Naive thymus-derived CD8-positive, alpha-beta T cell (primary cell): ENCODE measurements at regions not wholly inside any gene's neighbourhood (a gene's known extent, or its start where the extent isn't known, plus 50 kb on each side); places are given as distances from the start of the nearest gene placed in this dataset.

Experiments used
- ATAC-seq, 2 donors: fragments of 150-1000 bp; cut with Tn5 transposase in 1 of 2; sonication (Bioruptor Pico), chemical (Tn5 transposase) in 1 of 2; 1 replicate in 1 of 2; 2 replicates in 1 of 2; pipeline ENCODE4 v1.10.0; 2021; ENCODE audit warnings: mild to moderate bottlenecking in 2 of 2, moderate library complexity in 2 of 2
- POLR2A ChIA-PET: fragments of 350-600 bp; sonication (Branson Sonifier 250); formaldehyde crosslinking; loops from one replicate; lab custom pipeline; 2021; ENCODE audit warnings: antibody characterized with exemption; lab: Charles Lee
- DNase-seq, 10 donors: peaks; one replicate each; pipeline versions ENCODE4 v3.0.0 to v3.0.0-alpha.2; 2020 to 2022
- H3K27ac Mint-ChIP-seq, 10 donors: one replicate each; pipeline ENCODE4 v1.8.0; 2020 to 2022; ENCODE audit warnings: mild to moderate bottlenecking in 10 of 10, mixed read lengths in 10 of 10, moderate library complexity in 4 of 10, inconsistent platforms in 1 of 10
- H3K27me3 Mint-ChIP-seq, 5 donors: one replicate each; pipeline ENCODE4 v1.8.0; 2021 to 2022; ENCODE audit warnings: mixed read lengths in 5 of 5
- H3K36me3 Mint-ChIP-seq, 3 donors: one replicate each; pipeline ENCODE4 v1.8.0; 2020 to 2022; ENCODE audit warnings: mixed read lengths in 3 of 3, mild to moderate bottlenecking in 2 of 3, inconsistent platforms in 1 of 3
- H3K4me1 Mint-ChIP-seq, 4 donors: one replicate each; pipeline ENCODE4 v1.8.0; 2021 to 2022; ENCODE audit warnings: mixed read lengths in 4 of 4
- H3K4me3 Mint-ChIP-seq, 10 donors: one replicate each; pipeline ENCODE4 v1.8.0; 2020 to 2022; ENCODE audit warnings: mild to moderate bottlenecking in 10 of 10, mixed read lengths in 10 of 10, moderate library complexity in 6 of 10, inconsistent platforms in 1 of 10
- H3K9me3 Mint-ChIP-seq, 9 donors: one replicate each; pipeline ENCODE4 v1.8.0; 2020 to 2022; ENCODE audit warnings: mixed read lengths in 9 of 9, mild to moderate bottlenecking in 3 of 9, inconsistent platforms in 1 of 9, moderate library complexity in 1 of 9

- H3K9me3 Mint-ChIP-seq = no peaks in the 10 kb centered on the region
- H3K27me3 Mint-ChIP-seq = peaks cover 5 to 12% (median 9%) of the 10 kb centered on the region in 5 donors
Measured at GRCh38 chr15:62895905-62896316, 146.6 kb upstream of the TPM1 start.

GRCh38 chr15:62896380-62896866 lies 146.1 kb upstream of the TPM1 start:
- Mint-ChIP-seq H3K4me3 (no peak overlapping the region), H3K27me3 (peaks cover 5 to 9% (median 8%) of the 10 kb centered on the region in 5 donors), H3K4me1 (no peaks in the 10 kb centered on the region), H3K9me3 (no peaks in the 10 kb centered on the region), H3K36me3 (no peaks in the 10 kb centered on the region), H3K27ac (no peak overlapping the region)
- POLR2A ChIA-PET = no interaction called here
- DNase-seq (no peak), ATAC-seq (no peak)

More at GRCh38 chr15:62895905-62896316, 146.6 kb upstream of the TPM1 start:
- DNase-seq (no peak), ATAC-seq (no peak)
- no peaks in the 10 kb centered on the region for H3K4me1 Mint-ChIP-seq
- no peak overlapping the region for H3K27ac Mint-ChIP-seq
- H3K4me3 Mint-ChIP-seq = no peak overlapping the region
- POLR2A ChIA-PET = no interaction called here
- H3K36me3 Mint-ChIP-seq = no peaks in the 10 kb centered on the region

GRCh38 chr15:62896969-62897486 lies 145.5 kb upstream of the TPM1 start:
- Mint-ChIP-seq H3K36me3 (no peaks in the 10 kb centered on the region), H3K4me1 (no peaks in the 10 kb centered on the region), H3K9me3 (no peaks in the 10 kb centered on the region), H3K27ac (no peak overlapping the region), H3K4me3 (no peak overlapping the region), H3K27me3 (peaks cover 5 to 9% (median 8%) of the 10 kb centered on the region in 5 donors)
- no peak for ATAC-seq
- no peak for DNase-seq
- POLR2A ChIA-PET = no interaction called here

GRCh38 chr15:62897634-62898033 lies 144.9 kb upstream of the TPM1 start:
- DNase-seq (no peak), ATAC-seq (no peak)
- peaks cover 5 to 9% (median 8%) of the 10 kb centered on the region in 5 donors for H3K27me3 Mint-ChIP-seq
- no peaks in the 10 kb centered on the region for H3K9me3 Mint-ChIP-seq
- no peak overlapping the region for H3K27ac Mint-ChIP-seq
- POLR2A ChIA-PET = no interaction called here
- H3K36me3 Mint-ChIP-seq = no peaks in the 10 kb centered on the region
- H3K4me3 Mint-ChIP-seq = no peak overlapping the region
- no peaks in the 10 kb centered on the region for H3K4me1 Mint-ChIP-seq

- no peaks in the 10 kb centered on the region for H3K9me3 Mint-ChIP-seq
- DNase-seq (no peak), ATAC-seq (no peak)
- H3K36me3 Mint-ChIP-seq = no peaks in the 10 kb centered on the region
- no peaks in the 10 kb centered on the region for H3K4me1 Mint-ChIP-seq
- H3K4me3 Mint-ChIP-seq = no peak overlapping the region
- no peak overlapping the region for H3K27ac Mint-ChIP-seq
- POLR2A ChIA-PET = no interaction called here
- H3K27me3 Mint-ChIP-seq = peaks cover 5 to 9% (median 6%) of the 10 kb centered on the region in 5 donors
Measured at GRCh38 chr15:62899090-62899493, 143.5 kb upstream of the TPM1 start.

- DNase-seq = no peak
- Mint-ChIP-seq H3K27ac (no peak overlapping the region), H3K4me1 (no peaks in the 10 kb centered on the region), H3K9me3 (no peaks in the 10 kb centered on the region), H3K36me3 (no peaks in the 10 kb centered on the region), H3K4me3 (no peak overlapping the region), H3K27me3 (peaks cover 5 to 9% (median 6%) of the 10 kb centered on the region in 5 donors)
- POLR2A ChIA-PET = no interaction called here
- ATAC-seq = no peak
Measured at GRCh38 chr15:62900071-62900802, 142.3 kb upstream of the TPM1 start.

- no peak for DNase-seq
- POLR2A ChIA-PET = no interaction called here
- Mint-ChIP-seq H3K36me3 (no peaks in the 10 kb centered on the region), H3K9me3 (no peaks in the 10 kb centered on the region), H3K4me1 (no peaks in the 10 kb centered on the region), H3K27ac (no peak overlapping the region), H3K27me3 (peaks cover 5 to 9% (median 5%) of the 10 kb centered on the region in 5 donors), H3K4me3 (no peak overlapping the region)
- no peak for ATAC-seq
Measured at GRCh38 chr15:62901087-62901486, 141.5 kb upstream of the TPM1 start.

GRCh38 chr15:62901909-62902546 lies 140.5 kb upstream of the TPM1 start:
- peaks cover 5 to 8% (median 5%) of the 10 kb centered on the region in 5 donors for H3K27me3 Mint-ChIP-seq
- H3K4me1 Mint-ChIP-seq = no peaks in the 10 kb centered on the region
- H3K9me3 Mint-ChIP-seq = no peaks in the 10 kb centered on the region
- POLR2A ChIA-PET = no interaction called here
- ATAC-seq = no peak
- H3K4me3 Mint-ChIP-seq = no peak overlapping the region
- no peaks in the 10 kb centered on the region for H3K36me3 Mint-ChIP-seq
- DNase-seq = no peak
- no peak overlapping the region for H3K27ac Mint-ChIP-seq

- no peak for ATAC-seq
- no peaks in the 10 kb centered on the region for H3K9me3 Mint-ChIP-seq
- H3K4me3 Mint-ChIP-seq = no peak overlapping the region
Measured at GRCh38 chr15:62902821-62903220, 139.7 kb upstream of the TPM1 start.

GRCh38 chr15:62903437-62903836 lies 139.1 kb upstream of the TPM1 start:
- no peaks in the 10 kb centered on the region for H3K4me1 Mint-ChIP-seq
- no peaks in the 10 kb centered on the region for H3K9me3 Mint-ChIP-seq
- H3K4me3 Mint-ChIP-seq = no peak overlapping the region
- ATAC-seq (no peak), DNase-seq (no peak)
- H3K36me3 Mint-ChIP-seq = no peaks in the 10 kb centered on the region
- H3K27me3 Mint-ChIP-seq = peaks cover 0 to 2% (median 0%) of the 10 kb centered on the region in 5 donors
- H3K27ac Mint-ChIP-seq = no peak overlapping the region
- POLR2A ChIA-PET = no interaction called here

More at GRCh38 chr15:62902821-62903220, 139.7 kb upstream of the TPM1 start:
- no peaks in the 10 kb centered on the region for H3K36me3 Mint-ChIP-seq
- no peaks in the 10 kb centered on the region for H3K4me1 Mint-ChIP-seq
- POLR2A ChIA-PET = no interaction called here
- no peak for DNase-seq
- H3K27ac Mint-ChIP-seq = no peak overlapping the region
- peaks cover 0 to 4% (median 0%) of the 10 kb centered on the region in 5 donors for H3K27me3 Mint-ChIP-seq

- POLR2A ChIA-PET = no interaction called here
- Mint-ChIP-seq H3K4me3 (no peak overlapping the region), H3K27ac (no peak overlapping the region), H3K9me3 (no peaks in the 10 kb centered on the region), H3K4me1 (no peaks in the 10 kb centered on the region), H3K27me3 (peaks cover 0 to 2% (median 0%) of the 10 kb centered on the region in 5 donors), H3K36me3 (no peaks in the 10 kb centered on the region)
- ATAC-seq (no peak), DNase-seq (no peak)
Measured at GRCh38 chr15:62904041-62904910, 138.3 kb upstream of the TPM1 start.

- Mint-ChIP-seq H3K4me3 (no peak overlapping the region), H3K27ac (no peak overlapping the region), H3K4me1 (no peaks in the 10 kb centered on the region), H3K27me3 (peaks cover 0 to 5% (median 1%) of the 10 kb centered on the region in 5 donors), H3K9me3 (no peaks in the 10 kb centered on the region), H3K36me3 (no peaks in the 10 kb centered on the region)
- DNase-seq (no peak), ATAC-seq (no peak)
- POLR2A ChIA-PET = no interaction called here
Measured at GRCh38 chr15:62906627-62907026, 135.9 kb upstream of the TPM1 start.
